ENCODE measurements at regions not wholly inside any gene's neighbourhood (a gene's known extent, or its start where the extent isn't known, plus 50 kb on each side); places are given as distances from the start of the nearest gene placed in this dataset.

DNA sequence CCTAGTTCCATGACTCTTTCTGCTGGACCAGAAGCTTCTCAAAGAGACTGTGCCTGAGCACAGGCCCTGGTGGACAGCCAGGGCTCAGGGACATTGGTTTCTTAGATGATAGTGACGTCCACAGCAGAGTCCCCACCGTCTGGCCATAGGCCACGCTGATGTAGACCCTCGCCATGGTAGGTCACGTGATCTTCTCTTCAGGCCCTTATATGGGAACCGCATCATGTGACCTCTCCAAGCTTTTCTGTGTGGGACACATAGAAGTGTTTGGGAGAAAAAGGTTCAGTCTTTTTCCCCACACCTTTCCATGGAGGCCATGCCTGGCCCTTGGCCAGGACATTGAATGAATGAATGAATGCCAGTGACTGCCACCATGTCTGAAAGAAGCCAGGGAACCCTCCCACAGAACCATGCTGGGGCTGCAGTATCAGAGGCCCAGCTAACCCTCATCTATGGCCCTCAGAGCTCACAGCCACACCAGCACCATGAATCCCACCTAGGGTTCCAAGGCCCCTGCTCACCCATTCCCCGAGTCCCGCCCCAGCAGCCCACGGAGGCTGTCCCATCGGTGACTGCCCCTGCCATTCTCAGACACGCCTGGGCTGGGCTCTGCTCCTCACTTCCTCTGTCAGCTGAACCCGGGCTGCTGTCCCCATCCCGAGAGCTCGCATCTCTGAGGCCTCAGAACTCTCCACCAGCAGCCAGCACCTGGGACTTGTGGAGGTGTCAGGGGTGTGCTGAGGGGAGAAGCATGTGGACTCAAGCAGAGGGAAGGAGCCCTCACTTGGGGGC is 292.1 kb downstream of the ADGRD1 start:
- TF ChIP-seq, protein P1, sequence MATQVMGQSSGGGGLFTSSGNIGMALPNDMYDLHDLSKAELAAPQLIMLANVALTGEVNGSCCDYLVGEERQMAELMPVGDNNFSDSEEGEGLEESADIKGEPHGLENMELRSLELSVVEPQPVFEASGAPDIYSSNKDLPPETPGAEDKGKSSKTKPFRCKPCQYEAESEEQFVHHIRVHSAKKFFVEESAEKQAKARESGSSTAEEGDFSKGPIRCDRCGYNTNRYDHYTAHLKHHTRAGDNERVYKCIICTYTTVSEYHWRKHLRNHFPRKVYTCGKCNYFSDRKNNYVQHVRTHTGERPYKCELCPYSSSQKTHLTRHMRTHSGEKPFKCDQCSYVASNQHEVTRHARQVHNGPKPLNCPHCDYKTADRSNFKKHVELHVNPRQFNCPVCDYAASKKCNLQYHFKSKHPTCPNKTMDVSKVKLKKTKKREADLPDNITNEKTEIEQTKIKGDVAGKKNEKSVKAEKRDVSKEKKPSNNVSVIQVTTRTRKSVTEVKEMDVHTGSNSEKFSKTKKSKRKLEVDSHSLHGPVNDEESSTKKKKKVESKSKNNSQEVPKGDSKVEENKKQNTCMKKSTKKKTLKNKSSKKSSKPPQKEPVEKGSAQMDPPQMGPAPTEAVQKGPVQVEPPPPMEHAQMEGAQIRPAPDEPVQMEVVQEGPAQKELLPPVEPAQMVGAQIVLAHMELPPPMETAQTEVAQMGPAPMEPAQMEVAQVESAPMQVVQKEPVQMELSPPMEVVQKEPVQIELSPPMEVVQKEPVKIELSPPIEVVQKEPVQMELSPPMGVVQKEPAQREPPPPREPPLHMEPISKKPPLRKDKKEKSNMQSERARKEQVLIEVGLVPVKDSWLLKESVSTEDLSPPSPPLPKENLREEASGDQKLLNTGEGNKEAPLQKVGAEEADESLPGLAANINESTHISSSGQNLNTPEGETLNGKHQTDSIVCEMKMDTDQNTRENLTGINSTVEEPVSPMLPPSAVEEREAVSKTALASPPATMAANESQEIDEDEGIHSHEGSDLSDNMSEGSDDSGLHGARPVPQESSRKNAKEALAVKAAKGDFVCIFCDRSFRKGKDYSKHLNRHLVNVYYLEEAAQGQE (IDR thresholded peaks at IDR 0.05; ENCODE audit: insufficient read depth in 1 of 2, low read depth in 2 of 2, low read length in 2 of 2): no peak
- TF ChIP-seq POLR2AphosphoS5 (IDR thresholded peaks at IDR 0.05; ENCODE audit: low read depth, low read length): no peak
- no peak for TF ChIP-seq SIN3A (IDR thresholded peaks at IDR 0.05; ENCODE audit: borderline replicate concordance, insufficient read depth, low read length)
- no peak for TF ChIP-seq FOXP2 (optimal IDR thresholded peaks at IDR 0.05; ENCODE audit: borderline replicate concordance, extremely low read depth, extremely low read length, insufficient read depth)
- no peak for TF ChIP-seq TAF1 (IDR thresholded peaks at IDR 0.05; ENCODE audit: borderline replicate concordance, insufficient read depth, low read length)

Measured in PFSK-1 (cell line).